ENCODE measurements at regions not wholly inside any gene's neighbourhood (a gene's known extent, or its start where the extent isn't known, plus 50 kb on each side); places are given as distances from the start of the nearest gene placed in this dataset.

- Histone ChIP-seq H3K36me3 (no peaks in the 10 kb centered on the region), H3K27ac (no peak overlapping the region), H3K27me3 (no peaks in the 10 kb centered on the region), H3K4me1 (no peaks in the 10 kb centered on the region), H3K4me3 (no peak overlapping the region), H3K9me3 (no peaks in the 10 kb centered on the region)
- no peak for DNase-seq
- intact Hi-C loops (cut with DNase I; ENCODE audit: low total_unique reads) (no loop called here), in situ Hi-C loops (cut with MboI; ENCODE audit: low pct_ligation_motif_present in 1 of 4, low pct_unique_long_range_greater_than_20kb in 1 of 4, low sequenced_read_pairs in 3 of 4) (no loop called here)
- TF ChIP-seq EP300 (IDR thresholded peaks at IDR 0.05; ENCODE audit: low read depth) (no peak), CTCF (IDR thresholded peaks at IDR 0.05) (no peak), POLR2AphosphoS5 (IDR thresholded peaks at IDR 0.05) (no peak), POLR2A (IDR thresholded peaks at IDR 0.05) (no peak)
- whole genome bisulfite sequencing, 2 donors (ENCODE audit: low coverage in 1 of 2), result 64 to 82% methylated on average over 1 to 3 of the region's 3 CpGs
Measured at GRCh38 chr11:27908621-27909020, 199.3 kb downstream of the KIF18A start.

GRCh38 chr11:27907530-27907929, 200.4 kb downstream of the KIF18A start:
- H3K9me3 ChIP-seq, result no peaks in the 10 kb centered on the region
- H3K27me3 ChIP-seq, result no peaks in the 10 kb centered on the region
- TF ChIP-seq CTCF (IDR thresholded peaks at IDR 0.05) (no peak), EP300 (IDR thresholded peaks at IDR 0.05; ENCODE audit: low read depth) (no peak), POLR2A (IDR thresholded peaks at IDR 0.05) (no peak), POLR2AphosphoS5 (IDR thresholded peaks at IDR 0.05) (no peak)
- no peak overlapping the region for H3K27ac ChIP-seq
- WGBS, 2 donors (ENCODE audit: low coverage in 1 of 2), result 72 to 79% methylated on average over 2 of the region's 2 CpGs
- no peak for DNase-seq
- intact Hi-C loops (cut with DNase I; ENCODE audit: low total_unique reads), result no loop called here
- H3K36me3 ChIP-seq, result no peaks in the 10 kb centered on the region
- no peak overlapping the region for H3K4me3 ChIP-seq
- in situ Hi-C loops (cut with MboI; ENCODE audit: low pct_ligation_motif_present in 1 of 4, low pct_unique_long_range_greater_than_20kb in 1 of 4, low sequenced_read_pairs in 3 of 4), result no loop called here
- H3K4me1 ChIP-seq, result no peaks in the 10 kb centered on the region

DNA sequence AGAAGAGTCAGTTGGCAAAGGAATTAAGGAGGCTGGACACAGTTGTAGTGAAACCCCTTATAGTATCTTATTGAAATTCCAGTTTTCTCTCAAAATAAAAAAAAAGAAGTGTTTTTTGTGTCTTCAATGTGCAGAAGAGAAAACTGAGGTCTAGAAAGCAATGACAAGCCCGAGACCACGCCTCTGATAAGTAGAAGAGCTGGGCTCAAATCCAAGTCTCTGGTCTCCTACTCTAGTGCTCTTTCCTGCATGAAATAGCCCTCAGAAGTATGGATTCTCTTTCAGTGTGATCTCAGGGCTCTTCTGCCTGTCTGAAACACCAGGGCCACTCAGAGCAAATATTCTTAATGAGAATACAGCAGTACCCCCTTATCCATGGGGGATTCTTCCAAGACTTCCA, 200.9 kb downstream of the KIF18A start:
- WGBS, 2 donors (ENCODE audit: low coverage in 1 of 2), result 47 to 54% methylated on average over 2 of the region's 2 CpGs
- in situ Hi-C loops (cut with MboI; ENCODE audit: low pct_ligation_motif_present in 1 of 4, low pct_unique_long_range_greater_than_20kb in 1 of 4, low sequenced_read_pairs in 3 of 4), result no loop called here
- no peak for DNase-seq
- Histone ChIP-seq H3K9me3 (no peaks in the 10 kb centered on the region), H3K4me1 (no peaks in the 10 kb centered on the region), H3K4me3 (no peak overlapping the region), H3K27ac (no peak overlapping the region), H3K36me3 (no peaks in the 10 kb centered on the region), H3K27me3 (no peaks in the 10 kb centered on the region)
- no peak for TF ChIP-seq CTCF (IDR thresholded peaks at IDR 0.05)
- no peak for TF ChIP-seq POLR2A (IDR thresholded peaks at IDR 0.05)
- TF ChIP-seq POLR2AphosphoS5 (IDR thresholded peaks at IDR 0.05), result no peak
- no peak for TF ChIP-seq EP300 (IDR thresholded peaks at IDR 0.05; ENCODE audit: low read depth)
- intact Hi-C loops (cut with DNase I; ENCODE audit: low total_unique reads), result no loop called here

- 56 to 77% methylated on average over 1 to 3 of the region's 3 CpGs for WGBS, 2 donors (ENCODE audit: low coverage in 1 of 2)
- Histone ChIP-seq H3K27ac (no peak overlapping the region), H3K4me3 (no peak overlapping the region), H3K9me3 (no peaks in the 10 kb centered on the region), H3K27me3 (no peaks in the 10 kb centered on the region), H3K4me1 (no peaks in the 10 kb centered on the region), H3K36me3 (no peaks in the 10 kb centered on the region)
- in situ Hi-C loops (cut with MboI; ENCODE audit: low pct_ligation_motif_present in 1 of 4, low pct_unique_long_range_greater_than_20kb in 1 of 4, low sequenced_read_pairs in 3 of 4), result no loop called here
- intact Hi-C loops (cut with DNase I; ENCODE audit: low total_unique reads), result no loop called here
- no peak for DNase-seq
- TF ChIP-seq EP300 (IDR thresholded peaks at IDR 0.05; ENCODE audit: low read depth) (no peak), POLR2A (IDR thresholded peaks at IDR 0.05) (no peak), POLR2AphosphoS5 (IDR thresholded peaks at IDR 0.05) (no peak), CTCF (IDR thresholded peaks at IDR 0.05) (no peak)
Measured at GRCh38 chr11:27904358-27905055, 203.4 kb downstream of the KIF18A start.
